HEK293 (cell line): ENCODE measurements at regions not wholly inside any gene's neighbourhood (a gene's known extent, or its start where the extent isn't known, plus 50 kb on each side); places are given as distances from the start of the nearest gene placed in this dataset.

Experiments used
- CTCF ChIA-PET: fragments of 350-600 bp; formaldehyde crosslinking; extraction: SDS; loops from one replicate; lab custom pipeline; 2021; ENCODE audit warnings: antibody characterized with exemption; lab: Yijun Ruan, JAX
- POLR2A ChIA-PET: fragments of 300-600 bp; formaldehyde crosslinking; extraction: SDS; loops from one replicate; lab custom pipeline; 2020; ENCODE audit warnings: antibody characterized with exemption, inconsistent platforms; lab: Yijun Ruan, JAX
- H3K27ac ChIP-seq: fragments of 200-500 bp; sonication (Bioruptor generic); 2 replicates; pipeline ENCODE4 v1.5.1; 2014; ENCODE audit warnings: low read depth, low read length, control low read depth, inconsistent platforms; ENCODE audit errors: extremely low read depth
- H3K36me3 ChIP-seq, 2 experiments: fragments of 200-500 bp in 1 of 2; sonication (Bioruptor generic) in 1 of 2; 1 replicate in 1 of 2; 2 replicates in 1 of 2; pipeline ENCODE4 v1.5.1; 2014 to 2017; ENCODE audit warnings: inconsistent platforms in 2 of 2, low read length in 2 of 2; ENCODE audit not compliant: control insufficient read depth in 2 of 2, insufficient read depth in 1 of 2
- H3K4me1 ChIP-seq: fragments of 200-500 bp; sonication (Bioruptor generic); 2 replicates; pipeline ENCODE4 v1.5.1; 2014; ENCODE audit warnings: mild to moderate bottlenecking, low read length, inconsistent platforms; ENCODE audit not compliant: control insufficient read depth, insufficient read depth
- H3K4me3 ChIP-seq: 2 replicates; pipeline ENCODE4 v1.5.1; 2011; ENCODE audit warnings: low read depth, mild to moderate bottlenecking, control low read depth, low read length, moderate library complexity
- H3K9me3 ChIP-seq: fragments of 200-500 bp; sonication (Bioruptor generic); 2 replicates; pipeline ENCODE4 v1.5.1; 2014; ENCODE audit warnings: low read depth, low read length, inconsistent platforms; ENCODE audit not compliant: control insufficient read depth, insufficient read depth
- KLF1 ChIP-seq: fragments of 450-650 bp; formaldehyde crosslinking; IDR thresholded peaks from 2 replicates; pipeline ENCODE4 v1.5.1; 2016; ENCODE audit warnings: missing biosample characterization, missing genetic modification characterization
- KLF7 ChIP-seq: fragments of 450-650 bp; formaldehyde crosslinking; IDR thresholded peaks from 2 replicates; pipeline ENCODE4 v1.5.1; 2016; ENCODE audit warnings: missing biosample characterization, missing genetic modification characterization, borderline replicate concordance
- SETDB1 ChIP-seq: IDR thresholded peaks from one replicate; pipeline ENCODE4 v1.6.1; 2017; ENCODE audit warnings: mild to moderate bottlenecking, low read length, moderate library complexity, mixed read lengths; ENCODE audit not compliant: insufficient read length
- TCF7L2 ChIP-seq: IDR thresholded peaks from 2 replicates; pipeline ENCODE4 v1.6.1; 2011; ENCODE audit warnings: low read depth, mild to moderate bottlenecking, inconsistent platforms, low read length, moderate library complexity, borderline replicate concordance
- ZBTB17 ChIP-seq: fragments of 450-650 bp; formaldehyde crosslinking; IDR thresholded peaks from 2 replicates; pipeline ENCODE4 v1.5.1; 2016; ENCODE audit warnings: missing biosample characterization, missing genetic modification characterization
- ZBTB20 ChIP-seq: fragments of 450-650 bp; formaldehyde crosslinking; IDR thresholded peaks from 2 replicates; pipeline ENCODE4 v1.5.1; 2016; ENCODE audit warnings: missing biosample characterization, missing genetic modification characterization
- ZBTB21 ChIP-seq: fragments of 450-650 bp; formaldehyde crosslinking; IDR thresholded peaks from 2 replicates; pipeline ENCODE4 v1.5.1; 2017; ENCODE audit warnings: missing biosample characterization, missing genetic modification characterization
- ZBTB48 ChIP-seq: fragments of 450-650 bp; formaldehyde crosslinking; IDR thresholded peaks from 2 replicates; pipeline ENCODE4 v1.5.1; 2016; ENCODE audit warnings: missing biosample characterization, missing genetic modification characterization
- ZBTB7A ChIP-seq: fragments of 450-650 bp; formaldehyde crosslinking; IDR thresholded peaks from 2 replicates; pipeline ENCODE4 v1.5.1; 2016; ENCODE audit warnings: low read depth, missing biosample characterization, missing genetic modification characterization
- ZNF140 ChIP-seq: fragments of 450-650 bp; formaldehyde crosslinking; IDR thresholded peaks from 2 replicates; pipeline ENCODE4 v1.5.1; 2016; ENCODE audit warnings: missing biosample characterization, missing genetic modification characterization
- ZNF16 ChIP-seq: fragments of 450-650 bp; formaldehyde crosslinking; IDR thresholded peaks from 2 replicates; pipeline ENCODE4 v1.5.1; 2016; ENCODE audit warnings: low read depth, missing biosample characterization, missing genetic modification characterization
- ZNF175 ChIP-seq: fragments of 450-650 bp; formaldehyde crosslinking; IDR thresholded peaks from 2 replicates; pipeline ENCODE4 v1.5.1; 2016; ENCODE audit warnings: missing biosample characterization, missing genetic modification characterization
- ZNF266 ChIP-seq: fragments of 450-650 bp; formaldehyde crosslinking; IDR thresholded peaks from 2 replicates; pipeline ENCODE4 v1.5.1; 2016; ENCODE audit warnings: missing biosample characterization, missing genetic modification characterization, low read depth
- ZNF423 ChIP-seq: fragments of 450-650 bp; formaldehyde crosslinking; IDR thresholded peaks from 2 replicates; pipeline ENCODE4 v1.5.1; 2016; ENCODE audit warnings: missing biosample characterization, missing genetic modification characterization
- ZNF549 ChIP-seq: fragments of 450-650 bp; IDR thresholded peaks from 2 replicates; pipeline ENCODE4 v1.5.1; 2018; ENCODE audit warnings: missing biosample characterization, missing genetic modification characterization, mild to moderate bottlenecking, inconsistent platforms, moderate library complexity
- ZNF654 ChIP-seq: fragments of 450-650 bp; formaldehyde crosslinking; IDR thresholded peaks from 2 replicates; pipeline ENCODE4 v1.5.1; 2016; ENCODE audit warnings: low read depth, missing biosample characterization, missing genetic modification characterization
- ZNF670 ChIP-seq: fragments of 450-650 bp; formaldehyde crosslinking; IDR thresholded peaks from 2 replicates; pipeline ENCODE4 v1.5.1; 2016; ENCODE audit warnings: missing biosample characterization, missing genetic modification characterization, low read depth
- ZNF704 ChIP-seq: fragments of 450-650 bp; formaldehyde crosslinking; IDR thresholded peaks from 2 replicates; pipeline ENCODE4 v1.5.1; 2016; ENCODE audit warnings: missing biosample characterization, missing genetic modification characterization
- ZNF707 ChIP-seq: fragments of 450-650 bp; formaldehyde crosslinking; IDR thresholded peaks from 2 replicates; pipeline ENCODE4 v1.5.1; 2016; ENCODE audit warnings: missing biosample characterization, missing genetic modification characterization
- ZNF837 ChIP-seq: fragments of 450-650 bp; formaldehyde crosslinking; IDR thresholded peaks from 2 replicates; pipeline ENCODE4 v1.5.1; 2016; ENCODE audit warnings: missing biosample characterization, missing genetic modification characterization
- ZNF843 ChIP-seq: fragments of 450-650 bp; formaldehyde crosslinking; IDR thresholded peaks from 2 replicates; pipeline ENCODE4 v1.5.1; 2016; ENCODE audit warnings: missing biosample characterization, missing genetic modification characterization
- TF ChIP-seq, protein P1 (sequence below): fragments of 450-650 bp; formaldehyde crosslinking; IDR thresholded peaks from 2 replicates; pipeline ENCODE4 v1.5.1; 2016; ENCODE audit warnings: missing biosample characterization, missing genetic modification characterization
- TF ChIP-seq, protein P2 (sequence below): fragments of 450-650 bp; formaldehyde crosslinking; IDR thresholded peaks from 2 replicates; pipeline ENCODE4 v1.5.1; 2017; ENCODE audit warnings: missing biosample characterization, missing genetic modification characterization

DNA sequence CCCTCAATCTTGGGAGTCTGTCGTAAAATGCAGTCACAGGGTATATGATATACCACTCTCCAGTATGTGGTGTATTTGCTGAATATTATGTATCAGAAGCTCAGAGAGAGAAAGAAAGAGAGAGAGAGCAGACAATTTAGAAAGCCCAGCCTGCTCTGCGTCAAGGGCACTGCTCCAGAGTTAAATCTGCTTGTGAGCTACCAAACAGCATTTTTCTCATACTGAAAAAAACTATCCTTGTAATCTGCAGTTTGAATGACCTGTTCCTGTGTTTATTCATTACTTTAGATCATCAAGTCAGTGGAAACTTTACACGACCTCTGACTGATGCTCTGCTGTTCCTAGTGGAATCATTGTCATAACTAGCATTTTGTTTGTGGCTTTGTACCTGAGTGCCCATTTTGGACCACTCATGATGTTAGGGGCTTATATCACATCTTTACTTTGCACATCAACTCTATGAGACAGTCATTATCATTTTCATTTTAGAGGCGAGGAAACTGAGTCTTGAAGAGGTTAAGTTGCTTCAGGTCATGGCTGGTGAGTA, 89.2 kb upstream of the PELI1 start:
- CTCF ChIA-PET, result no interaction called here
- no peaks in the 10 kb centered on the region for H3K9me3 ChIP-seq
- H3K36me3 ChIP-seq, result no peaks in the 10 kb centered on the region
- H3K4me3 ChIP-seq, result no peak overlapping the region
- TF ChIP-seq ZBTB48 (tag by site-specific recombination) (no peak), ZBTB21 (tag by site-specific recombination) (no peak), KLF7 (tag by site-specific recombination) (no peak), ZNF704 (tag by site-specific recombination) (no peak)
- POLR2A ChIA-PET, result no interaction called here
- H3K27ac ChIP-seq, result no peak overlapping the region
- no peaks in the 10 kb centered on the region for H3K4me1 ChIP-seq

DNA sequence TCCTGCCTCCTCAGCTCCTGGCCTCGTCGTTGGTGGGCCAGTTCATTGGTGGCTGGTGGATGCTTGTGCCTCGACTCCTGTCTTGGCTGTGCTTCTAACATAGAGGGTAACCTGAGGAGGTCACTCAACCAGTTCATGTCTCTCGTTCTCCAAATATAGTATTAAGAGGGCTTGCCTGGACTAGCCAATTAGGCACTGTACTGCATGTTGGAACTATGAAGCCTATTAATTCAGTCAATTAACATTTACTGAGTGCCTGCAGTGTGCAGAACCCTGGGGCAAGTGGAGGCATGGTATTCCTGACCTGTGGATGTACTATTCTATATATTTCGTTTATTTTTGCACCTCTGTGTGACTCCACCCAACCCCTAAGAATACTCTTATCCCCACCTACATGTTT, 89.9 kb upstream of the PELI1 start:
- Histone ChIP-seq H3K36me3 (no peaks in the 10 kb centered on the region), H3K27ac (no peak overlapping the region), H3K4me3 (no peak overlapping the region), H3K9me3 (no peaks in the 10 kb centered on the region), H3K4me1 (no peaks in the 10 kb centered on the region)
- TF ChIP-seq KLF1 (tag by site-specific recombination) (no peak), ZNF654 (tag by site-specific recombination) (no peak), TCF7L2 (no peak), ZNF670 (no peak), ZBTB17 (tag by site-specific recombination) (no peak), ZBTB7A (tag by site-specific recombination) (no peak), ZNF16 (tag by site-specific recombination) (no peak), SETDB1 (no peak), ZNF549 (tag by site-specific recombination) (no peak), ZBTB20 (tag by site-specific recombination) (no peak), ZNF140 (tag by site-specific recombination) (no peak), ZNF843 (tag by site-specific recombination) (no peak), ZNF175 (tag by site-specific recombination) (no peak), ZNF707 (tag by site-specific recombination) (no peak), ZNF423 (tag by site-specific recombination) (no peak), ZNF837 (tag by site-specific recombination) (no peak), ZNF266 (tag by site-specific recombination) (no peak)
- TF ChIP-seq, protein P1, sequence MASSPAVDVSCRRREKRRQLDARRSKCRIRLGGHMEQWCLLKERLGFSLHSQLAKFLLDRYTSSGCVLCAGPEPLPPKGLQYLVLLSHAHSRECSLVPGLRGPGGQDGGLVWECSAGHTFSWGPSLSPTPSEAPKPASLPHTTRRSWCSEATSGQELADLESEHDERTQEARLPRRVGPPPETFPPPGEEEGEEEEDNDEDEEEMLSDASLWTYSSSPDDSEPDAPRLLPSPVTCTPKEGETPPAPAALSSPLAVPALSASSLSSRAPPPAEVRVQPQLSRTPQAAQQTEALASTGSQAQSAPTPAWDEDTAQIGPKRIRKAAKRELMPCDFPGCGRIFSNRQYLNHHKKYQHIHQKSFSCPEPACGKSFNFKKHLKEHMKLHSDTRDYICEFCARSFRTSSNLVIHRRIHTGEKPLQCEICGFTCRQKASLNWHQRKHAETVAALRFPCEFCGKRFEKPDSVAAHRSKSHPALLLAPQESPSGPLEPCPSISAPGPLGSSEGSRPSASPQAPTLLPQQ (tag by site-specific recombination), result no peak
- TF ChIP-seq, protein P2, sequence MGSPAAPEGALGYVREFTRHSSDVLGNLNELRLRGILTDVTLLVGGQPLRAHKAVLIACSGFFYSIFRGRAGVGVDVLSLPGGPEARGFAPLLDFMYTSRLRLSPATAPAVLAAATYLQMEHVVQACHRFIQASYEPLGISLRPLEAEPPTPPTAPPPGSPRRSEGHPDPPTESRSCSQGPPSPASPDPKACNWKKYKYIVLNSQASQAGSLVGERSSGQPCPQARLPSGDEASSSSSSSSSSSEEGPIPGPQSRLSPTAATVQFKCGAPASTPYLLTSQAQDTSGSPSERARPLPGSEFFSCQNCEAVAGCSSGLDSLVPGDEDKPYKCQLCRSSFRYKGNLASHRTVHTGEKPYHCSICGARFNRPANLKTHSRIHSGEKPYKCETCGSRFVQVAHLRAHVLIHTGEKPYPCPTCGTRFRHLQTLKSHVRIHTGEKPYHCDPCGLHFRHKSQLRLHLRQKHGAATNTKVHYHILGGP (tag by site-specific recombination), result no peak
- ChIA-PET POLR2A (no interaction called here), CTCF (no interaction called here)
